GM10266 (cell line): ENCODE measurements at regions not wholly inside any gene's neighbourhood (a gene's known extent, or its start where the extent isn't known, plus 50 kb on each side); places are given as distances from the start of the nearest gene placed in this dataset.

Experiments used
- DNase-seq: peaks from one replicate; pipeline ENCODE4 v3.0.0; 2012; ENCODE audit errors: extremely low spot score
- TF ChIP-seq, protein P1 (sequence below): IDR thresholded peaks from 2 replicates; pipeline ENCODE4 v1.5.1; 2012; ENCODE audit warnings: mild to moderate bottlenecking, low read depth; ENCODE audit not compliant: control insufficient read depth, insufficient read depth; ENCODE audit errors: missing control alignments

DNA sequence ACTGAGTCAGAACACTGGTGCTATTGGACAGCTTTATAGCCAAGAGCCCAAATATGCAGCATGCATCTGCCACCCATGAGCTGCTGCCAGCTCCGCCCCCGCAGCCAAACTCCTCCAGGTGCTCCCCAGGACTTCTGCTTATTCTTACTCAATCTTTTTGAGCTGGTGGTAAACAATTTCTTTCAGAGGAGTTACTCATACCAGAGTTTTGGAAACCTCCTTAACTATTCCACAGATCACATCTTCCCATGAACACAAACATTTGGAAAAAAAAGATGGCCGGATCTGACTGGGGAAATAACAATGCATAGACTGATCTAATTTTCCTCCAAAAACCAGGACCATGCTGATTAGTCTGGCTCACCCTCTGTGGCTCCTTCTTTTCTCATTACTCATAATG lies 399.9 kb downstream of the GPM6A start:
- DNase-seq, result no peak
- TF ChIP-seq, protein P1, sequence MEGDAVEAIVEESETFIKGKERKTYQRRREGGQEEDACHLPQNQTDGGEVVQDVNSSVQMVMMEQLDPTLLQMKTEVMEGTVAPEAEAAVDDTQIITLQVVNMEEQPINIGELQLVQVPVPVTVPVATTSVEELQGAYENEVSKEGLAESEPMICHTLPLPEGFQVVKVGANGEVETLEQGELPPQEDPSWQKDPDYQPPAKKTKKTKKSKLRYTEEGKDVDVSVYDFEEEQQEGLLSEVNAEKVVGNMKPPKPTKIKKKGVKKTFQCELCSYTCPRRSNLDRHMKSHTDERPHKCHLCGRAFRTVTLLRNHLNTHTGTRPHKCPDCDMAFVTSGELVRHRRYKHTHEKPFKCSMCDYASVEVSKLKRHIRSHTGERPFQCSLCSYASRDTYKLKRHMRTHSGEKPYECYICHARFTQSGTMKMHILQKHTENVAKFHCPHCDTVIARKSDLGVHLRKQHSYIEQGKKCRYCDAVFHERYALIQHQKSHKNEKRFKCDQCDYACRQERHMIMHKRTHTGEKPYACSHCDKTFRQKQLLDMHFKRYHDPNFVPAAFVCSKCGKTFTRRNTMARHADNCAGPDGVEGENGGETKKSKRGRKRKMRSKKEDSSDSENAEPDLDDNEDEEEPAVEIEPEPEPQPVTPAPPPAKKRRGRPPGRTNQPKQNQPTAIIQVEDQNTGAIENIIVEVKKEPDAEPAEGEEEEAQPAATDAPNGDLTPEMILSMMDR, result no peak

DNA sequence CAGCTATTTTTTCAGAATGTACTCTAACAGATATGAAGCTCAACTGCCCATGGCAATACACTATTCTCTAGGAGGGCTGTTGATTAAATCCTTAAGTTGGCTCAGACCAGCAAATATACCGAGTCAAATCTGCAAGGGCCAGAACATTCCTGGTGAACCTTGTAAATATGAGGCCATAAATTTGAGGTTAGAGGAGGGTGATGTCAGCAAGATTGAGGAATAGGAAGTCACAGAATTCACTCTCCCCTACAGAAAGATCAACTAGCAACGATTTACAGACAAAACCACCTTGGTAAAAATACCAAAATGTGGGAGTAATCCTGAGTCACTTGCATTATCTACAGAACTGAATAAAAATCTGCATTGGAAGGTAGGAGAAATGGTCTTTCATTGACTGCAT lies 399.3 kb downstream of the GPM6A start:
- DNase-seq, result no peak

DNA sequence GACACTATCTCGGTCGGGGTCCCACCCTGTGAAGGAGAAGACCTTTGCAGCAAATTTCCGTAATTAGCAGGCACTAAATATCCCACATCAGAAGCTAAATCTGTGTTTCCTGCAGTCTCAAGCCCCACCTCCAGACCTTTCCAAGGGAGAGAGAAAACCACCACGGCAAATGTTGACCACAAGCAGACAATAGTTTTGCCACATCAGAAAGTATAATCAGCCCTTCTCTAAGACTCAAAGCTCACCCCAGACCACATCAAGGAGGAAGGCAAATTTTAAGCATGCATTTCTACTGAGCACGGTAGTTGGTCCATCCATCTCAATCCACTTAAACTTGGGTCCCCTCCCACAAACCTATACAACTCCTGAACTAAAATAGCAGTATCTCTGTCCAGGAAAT lies 398.5 kb downstream of the GPM6A start:
- TF ChIP-seq, protein P1, result no peak
- no peak for DNase-seq

More for the DNA sequence above, 399.3 kb downstream of the GPM6A start:
- TF ChIP-seq, protein P1, result no peak

DNA sequence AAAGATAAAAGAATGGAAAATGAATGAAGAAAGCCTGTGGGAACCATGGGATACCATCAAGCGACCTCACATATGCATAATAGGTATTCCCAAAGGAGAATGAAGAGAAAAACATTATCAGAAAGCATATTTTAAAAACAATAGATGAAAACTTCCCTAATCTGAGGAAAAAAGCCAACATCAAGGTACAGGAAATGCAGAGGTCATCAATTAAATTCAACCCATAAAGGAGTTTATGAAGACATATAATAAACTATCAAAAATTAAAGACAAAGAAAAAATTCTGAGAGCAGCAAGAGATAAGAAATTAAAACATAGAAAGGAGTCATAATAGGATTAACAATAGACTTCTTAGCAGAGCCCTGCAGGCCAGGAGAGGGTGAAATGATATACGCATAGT lies 397.5 kb downstream of the GPM6A start:
- no peak for DNase-seq
- TF ChIP-seq, protein P1, result no peak

DNA sequence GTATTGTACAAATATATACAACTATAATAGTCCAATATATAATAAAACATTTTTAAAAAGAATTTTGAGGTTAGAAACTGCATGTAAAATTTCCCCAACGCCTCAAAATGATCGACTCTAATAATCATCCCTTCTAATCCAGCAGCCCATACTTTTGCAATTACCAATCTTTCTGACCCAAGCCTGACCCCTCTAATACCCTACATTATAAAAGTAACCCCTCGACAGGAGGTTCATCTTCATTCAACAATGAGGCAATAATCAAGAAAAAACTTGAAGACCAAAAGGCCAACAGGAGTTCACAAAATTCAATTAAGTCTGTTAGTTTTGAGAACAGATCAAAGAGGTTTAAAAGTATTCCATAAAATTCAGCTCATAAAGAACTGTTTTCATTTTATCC lies 393.5 kb downstream of the GPM6A start:
- DNase-seq, result no peak
- TF ChIP-seq, protein P1, result no peak

DNA sequence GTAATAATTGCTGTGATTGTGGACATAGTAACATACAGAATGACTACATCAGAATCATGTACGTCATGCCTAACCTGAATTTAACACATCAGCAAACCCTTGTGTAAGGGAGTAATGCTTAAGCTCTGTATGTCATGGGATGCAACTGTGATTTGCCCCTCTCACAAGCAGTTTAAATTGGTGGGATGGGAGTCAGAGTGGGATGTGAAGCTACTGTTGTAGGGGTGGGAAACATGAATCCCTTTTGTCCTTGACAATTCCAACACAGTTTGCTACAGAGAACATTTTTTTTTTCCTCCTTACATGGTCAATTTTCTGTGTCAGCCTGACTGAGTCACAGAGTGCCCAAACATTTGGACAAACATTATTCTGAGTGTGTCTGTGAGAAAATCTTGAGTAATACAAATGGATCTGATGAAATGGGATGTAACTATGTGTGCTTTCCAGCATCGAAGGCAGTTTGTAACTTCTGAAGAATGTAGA lies 392.8 kb downstream of the GPM6A start:
- DNase-seq, result no peak

DNA sequence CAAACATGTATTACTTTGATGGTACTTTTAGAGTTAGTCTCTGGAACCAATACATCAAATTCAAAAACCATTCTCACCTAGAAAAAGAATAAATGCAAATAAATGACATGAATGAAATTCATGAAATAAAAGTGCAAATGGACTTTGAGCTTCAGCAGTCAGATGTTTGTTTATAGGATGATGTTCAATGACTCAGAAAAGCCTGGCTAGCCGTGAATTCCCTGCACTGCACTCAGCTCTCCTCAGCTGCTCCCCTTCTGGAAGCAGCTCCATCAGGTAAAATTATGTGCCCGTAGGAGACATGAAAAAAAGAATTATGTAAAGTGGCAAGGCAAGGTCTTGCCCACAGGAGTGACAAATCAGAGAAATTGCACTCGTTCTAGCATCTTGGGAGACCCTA lies 390.6 kb downstream of the GPM6A start:
- TF ChIP-seq, protein P1, result no peak
- no peak for DNase-seq

More for the DNA sequence above, 392.8 kb downstream of the GPM6A start:
- TF ChIP-seq, protein P1, result no peak
